Caco-2 (cell line): ENCODE measurements at regions not wholly inside any gene's neighbourhood (a gene's known extent, or its start where the extent isn't known, plus 50 kb on each side); places are given as distances from the start of the nearest gene placed in this dataset.
A peak's percentile ranks its signal among the peaks of the same experiment; 100 is the strongest.

Source experiments
- BruUV-seq: library from RNA; stranded (reverse); fragments of 400-500 nt; replicated peaks from 2 replicates; lab custom pipeline; 2021; lab: Mats Ljungman, UMichigan
- CTCF ChIA-PET: fragments of 300-600 bp; sonication (Branson Sonifier 250); formaldehyde crosslinking; loops from one replicate; lab custom pipeline; 2022; ENCODE audit warnings: antibody characterized with exemption; lab: Charles Lee
- POLR2A ChIA-PET: fragments of 300-600 bp; sonication (Branson Sonifier 250); formaldehyde crosslinking; loops from one replicate; lab custom pipeline; 2022; ENCODE audit warnings: antibody characterized with exemption; lab: Charles Lee
- DNase-seq, 2 experiments: peaks; one replicate each; pipeline versions ENCODE4 v3.0.0 to v3.0.0-alpha.2; 2020 to 2022
- H3K27me3 ChIP-seq: replicated peaks from 2 replicates; pipeline ENCODE4 v1.6.0; 2011; ENCODE audit warnings: low read length; ENCODE audit not compliant: control insufficient read depth, insufficient read depth
- H3K36me3 ChIP-seq: 2 replicates; pipeline ENCODE4 v1.5.1; 2011; ENCODE audit warnings: low read length; ENCODE audit not compliant: control insufficient read depth, insufficient read depth
- H3K4me1 ChIP-seq: fragments of 250-450 bp; sonication (Bioruptor Pico); 2 replicates; pipeline ENCODE4 v1.5.1; 2020; ENCODE audit warnings: mild to moderate bottlenecking
- H3K4me3 ChIP-seq: 2 replicates; pipeline ENCODE4 v1.5.1; 2011; ENCODE audit warnings: low read depth, mild to moderate bottlenecking, control low read depth, low read length
- H3K9me3 ChIP-seq: fragments of 250-450 bp; sonication (Bioruptor Pico); 2 replicates; pipeline ENCODE4 v1.5.1; 2020; ENCODE audit warnings: mild to moderate bottlenecking, moderate library complexity
- H3K27ac Mint-ChIP-seq: one replicate; pipeline ENCODE4 v1.8.0; 2022; ENCODE audit warnings: mixed read lengths; ENCODE audit not compliant: unreplicated experiment
- H3K27me3 Mint-ChIP-seq: one replicate; pipeline ENCODE4 v1.8.0; 2022; ENCODE audit warnings: mixed read lengths; ENCODE audit not compliant: insufficient read depth, unreplicated experiment
- H3K36me3 Mint-ChIP-seq: one replicate; pipeline ENCODE4 v1.8.0; 2022; ENCODE audit warnings: mild to moderate bottlenecking, mixed read lengths; ENCODE audit not compliant: insufficient read depth, unreplicated experiment
- H3K4me1 Mint-ChIP-seq: one replicate; pipeline ENCODE4 v1.8.0; 2022; ENCODE audit warnings: low read depth, mixed read lengths; ENCODE audit not compliant: unreplicated experiment
- H3K4me3 Mint-ChIP-seq: one replicate; pipeline ENCODE4 v1.8.0; 2022; ENCODE audit warnings: mild to moderate bottlenecking, moderate library complexity, mixed read lengths; ENCODE audit not compliant: unreplicated experiment
- H3K9me3 Mint-ChIP-seq: one replicate; pipeline ENCODE4 v1.8.0; 2022; ENCODE audit warnings: mixed read lengths; ENCODE audit not compliant: unreplicated experiment
- CTCF ChIP-seq, 2 experiments: fragments of 200-600 bp in 1 of 2; IDR thresholded peaks; 1 replicate in 1 of 2; 2 replicates in 1 of 2; pipeline versions ENCODE4 v1.5.1 to v1.8.0; 2011 to 2022; ENCODE audit warnings: antibody characterized with exemption in 1 of 2, control low read depth in 1 of 2, inconsistent platforms in 1 of 2, low read depth in 1 of 2, low read length in 1 of 2, mild to moderate bottlenecking in 1 of 2, moderate library complexity in 1 of 2; ENCODE audit not compliant: insufficient read depth in 1 of 2, severe bottlenecking in 1 of 2, unreplicated experiment in 1 of 2
- intact Hi-C: fragments of 100-400 bp; cut with micrococcal nuclease; formaldehyde crosslinking; loops from one replicate; pipeline ENCODE4 v1.10.0; 2022; ENCODE audit not compliant: unreplicated experiment

DNA sequence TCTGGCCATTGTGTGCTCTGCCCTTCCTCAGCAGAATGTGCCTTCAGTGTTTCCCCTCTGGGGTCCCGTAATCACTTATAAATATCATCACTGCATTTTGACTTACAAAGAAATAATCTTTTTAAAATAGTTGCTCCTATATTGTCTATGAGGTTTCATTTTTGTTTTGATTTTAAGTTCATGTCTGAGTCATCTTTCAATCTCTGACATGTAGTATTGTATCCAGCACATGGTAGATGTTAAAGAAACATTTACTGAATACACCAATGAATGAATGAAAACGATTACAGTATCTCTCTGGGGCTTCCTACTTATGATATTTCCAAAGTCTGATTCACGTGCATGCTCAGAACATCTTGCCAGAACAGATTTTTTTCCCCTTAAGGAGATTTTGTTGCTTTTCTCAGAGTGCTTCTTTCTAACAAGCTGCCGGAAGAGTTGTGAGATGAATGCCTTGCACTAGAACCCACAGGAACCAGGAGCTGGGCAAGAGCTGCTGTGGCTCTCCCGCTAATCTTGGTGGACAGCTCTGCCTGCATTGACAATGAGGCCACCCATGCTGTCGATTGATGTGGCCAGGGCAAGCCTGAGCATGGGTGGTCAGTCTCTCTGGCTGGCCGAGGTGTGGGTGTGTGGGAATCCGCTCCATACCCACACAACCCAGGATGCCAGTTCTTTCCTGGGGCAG is 199.4 kb downstream of the CYRIA start:
- Histone ChIP-seq H3K36me3 (no peaks in the 10 kb centered on the region), H3K9me3 (0 out of 2 replicates have a peak, but pooled peaks cover 3% of the 10 kb centered on the region), H3K4me1 (peaks cover 24% of the 10 kb centered on the region), H3K27me3 (no peaks in the 10 kb centered on the region), H3K4me3 (no peak overlapping the region)
- no TSS peak for BruUV-seq
- Mint-ChIP-seq H3K27ac (peak overlapping the region; percentile 53), H3K4me3 (no peak overlapping the region), H3K4me1 (peaks cover 28% of the 10 kb centered on the region), H3K9me3 (peaks cover 11% of the 10 kb centered on the region), H3K27me3 (no peaks in the 10 kb centered on the region), H3K36me3 (no peaks in the 10 kb centered on the region)
- intact Hi-C loops: no loop called here
- no peak for TF ChIP-seq CTCF (IDR thresholded peaks at IDR 0.05; ENCODE audit: insufficient read depth in 1 of 2, low read depth in 1 of 2, low read length in 1 of 2, severe bottlenecking in 1 of 2, unreplicated experiment in 1 of 2)
- ChIA-PET CTCF (interaction anchor here (0.9 kb wide), 1 partner anchor 41 kb away, joined by 3 read pairs; no protein-coding TSS in a partner anchor), POLR2A (no interaction called here)
- DNase-seq: no peak

DNA sequence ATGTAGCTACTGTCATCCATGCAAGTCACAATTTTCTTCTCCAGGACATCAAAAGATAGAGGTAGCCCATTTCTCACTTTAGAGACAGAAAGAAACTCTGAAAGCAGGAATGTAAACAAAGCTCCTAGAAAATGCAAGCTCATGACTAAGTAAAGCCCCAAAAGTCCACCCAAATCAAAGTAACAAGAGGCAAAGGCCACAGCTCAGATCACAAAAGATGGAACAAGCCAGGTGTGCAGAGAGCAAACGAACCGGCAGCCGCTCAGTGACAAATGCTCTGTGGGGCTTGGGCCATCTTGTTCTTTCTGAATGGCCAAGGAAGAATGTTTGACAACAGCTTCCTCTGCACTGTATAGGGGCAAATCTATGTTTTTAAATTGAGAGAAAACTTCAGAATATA is 201.0 kb downstream of the CYRIA start:
- H3K4me1 Mint-ChIP-seq: peaks cover 23% of the 10 kb centered on the region
- Histone ChIP-seq H3K4me1 (peaks cover 24% of the 10 kb centered on the region), H3K36me3 (no peaks in the 10 kb centered on the region), H3K9me3 (0 out of 2 replicates have a peak, but pooled peaks cover 3% of the 10 kb centered on the region), H3K4me3 (no peak overlapping the region), H3K27me3 (no peaks in the 10 kb centered on the region)
- peaks cover 27% of the 10 kb centered on the region for H3K9me3 Mint-ChIP-seq
- no peaks in the 10 kb centered on the region for H3K36me3 Mint-ChIP-seq
- no peaks in the 10 kb centered on the region for H3K27me3 Mint-ChIP-seq
- H3K4me3 Mint-ChIP-seq: peak overlapping the region; percentile 26
- peak; percentile 56 to 65 for DNase-seq
- CTCF ChIA-PET: interaction anchor here (0.9 kb wide), 1 partner anchor 39 kb away, joined by 3 read pairs; no protein-coding TSS in a partner anchor
- POLR2A ChIA-PET: interaction anchor here (1.7 kb wide), 1 partner anchor 39 kb away, joined by 11 read pairs; no protein-coding TSS in a partner anchor
- peak overlapping the region; percentile 58 for H3K27ac Mint-ChIP-seq
- no TSS peak for BruUV-seq
- TF ChIP-seq CTCF (IDR thresholded peaks at IDR 0.05; ENCODE audit: insufficient read depth in 1 of 2, low read depth in 1 of 2, low read length in 1 of 2, severe bottlenecking in 1 of 2, unreplicated experiment in 1 of 2): no peak
- intact Hi-C loops: loop anchor here (2.0 kb wide), 2 partner anchors 40 to 72 kb away; no protein-coding TSS in a partner anchor

GRCh38 chr2:16462958-16463357 is 202.7 kb downstream of the CYRIA start:
- H3K4me3 Mint-ChIP-seq: no peak overlapping the region
- H3K4me1 ChIP-seq: peaks cover 24% of the 10 kb centered on the region
- H3K27me3 Mint-ChIP-seq: no peaks in the 10 kb centered on the region
- no TSS peak for BruUV-seq
- H3K9me3 Mint-ChIP-seq: peaks cover 44% of the 10 kb centered on the region
- no peak overlapping the region for H3K4me3 ChIP-seq
- DNase-seq: no peak
- peaks cover 8% of the 10 kb centered on the region for H3K9me3 ChIP-seq
- peaks cover 23% of the 10 kb centered on the region for H3K4me1 Mint-ChIP-seq
- CTCF ChIA-PET: interaction anchor here (0.6 kb wide), 1 partner anchor 75 kb away, joined by 5 read pairs; no protein-coding TSS in a partner anchor
- no peaks in the 10 kb centered on the region; the same call in 1 of the 2 replicates for H3K36me3 ChIP-seq
- peak overlapping the region; percentile 42 for H3K27ac Mint-ChIP-seq
- peaks cover 3% of the 10 kb centered on the region for H3K36me3 Mint-ChIP-seq
- TF ChIP-seq CTCF (IDR thresholded peaks at IDR 0.05; ENCODE audit: insufficient read depth in 1 of 2, low read depth in 1 of 2, low read length in 1 of 2, severe bottlenecking in 1 of 2, unreplicated experiment in 1 of 2): no peak
- POLR2A ChIA-PET: no interaction called here
- intact Hi-C loops: no loop called here
- no peaks in the 10 kb centered on the region for H3K27me3 ChIP-seq
